Thoracic aorta (tissue), 2 donors: ENCODE measurements at regions not wholly inside any gene's neighbourhood (a gene's known extent, or its start where the extent isn't known, plus 50 kb on each side); places are given as distances from the start of the nearest gene placed in this dataset.

ENCODE experiments used
- ATAC-seq: fragments of 150-250 bp; one replicate; pipeline ENCODE4 v1.8.0; 2017; ENCODE audit warnings: low read depth; ENCODE audit not compliant: insufficient number of reproducible peaks, low FRiP score
- DNase-seq: peaks from one replicate; pipeline ENCODE4 v3.0.0-alpha.2; 2020; ENCODE audit warnings: low spot score
- H3K27ac ChIP-seq, 2 donors: fragments of 200-600 bp; sonication (generic); 1 replicate in 1 of 2; 2 replicates in 1 of 2; pipeline ENCODE4 v1.5.1; 2016; ENCODE audit warnings: mild to moderate bottlenecking in 2 of 2, moderate library complexity in 2 of 2
- H3K27me3 ChIP-seq: fragments of 200-600 bp; sonication (generic); replicated peaks from 2 replicates; pipeline ENCODE4 v1.6.0; 2016; ENCODE audit warnings: mild to moderate bottlenecking; ENCODE audit not compliant: insufficient read depth
- H3K36me3 ChIP-seq: fragments of 200-600 bp; sonication (generic); one replicate; pipeline ENCODE4 v1.5.1; 2016
- H3K4me1 ChIP-seq, 2 donors: fragments of 200-600 bp; sonication (generic); 1 replicate in 1 of 2; 2 replicates in 1 of 2; pipeline versions ENCODE4 v1.5.1 to v1.6.0; 2016; ENCODE audit warnings: low read depth in 2 of 2, mild to moderate bottlenecking in 1 of 2; ENCODE audit not compliant: control insufficient read depth in 1 of 2
- H3K4me3 ChIP-seq: fragments of 200-600 bp; sonication (generic); 2 replicates; pipeline ENCODE4 v1.5.1; 2016; ENCODE audit warnings: mild to moderate bottlenecking
- H3K9me3 ChIP-seq: fragments of 200-600 bp; sonication (generic); 2 replicates; pipeline ENCODE4 v1.5.1; 2016
- CTCF ChIP-seq: fragments of 200-600 bp; sonication (generic); IDR thresholded peaks from one replicate; pipeline ENCODE4 v1.5.1; 2019; ENCODE audit warnings: antibody characterized with exemption

- ATAC-seq = no peak
- no peak overlapping the region for H3K27ac ChIP-seq
Measured at GRCh38 chr10:128808921-128809440, 658.1 kb upstream of the MGMT start.

GRCh38 chr10:128811511-128811910, 655.5 kb upstream of the MGMT start:
- no peak for TF ChIP-seq CTCF
- DNase-seq (no peak), ATAC-seq (no peak)
- Histone ChIP-seq H3K4me1 (no peaks in the 10 kb centered on the region), H3K27me3 (no peaks in the 10 kb centered on the region), H3K36me3 (no peaks in the 10 kb centered on the region), H3K27ac (no peak overlapping the region), H3K4me3 (no peak overlapping the region), H3K9me3 (no peaks in the 10 kb centered on the region)

More at GRCh38 chr10:128808921-128809440, 658.1 kb upstream of the MGMT start:
- Histone ChIP-seq H3K27me3 (no peaks in the 10 kb centered on the region), H3K9me3 (no peaks in the 10 kb centered on the region), H3K4me1 (no peaks in the 10 kb centered on the region), H3K4me3 (no peak overlapping the region), H3K36me3 (no peaks in the 10 kb centered on the region)
- no peak for TF ChIP-seq CTCF
- DNase-seq = no peak

GRCh38 chr10:128812000-128812399, 655.0 kb upstream of the MGMT start:
- DNase-seq (no peak), ATAC-seq (no peak)
- Histone ChIP-seq H3K27ac (no peak overlapping the region), H3K27me3 (no peaks in the 10 kb centered on the region), H3K4me3 (no peak overlapping the region), H3K9me3 (no peaks in the 10 kb centered on the region), H3K4me1 (no peaks in the 10 kb centered on the region), H3K36me3 (no peaks in the 10 kb centered on the region)
- TF ChIP-seq CTCF = no peak

- Histone ChIP-seq H3K4me1 (no peaks in the 10 kb centered on the region), H3K27me3 (no peaks in the 10 kb centered on the region), H3K36me3 (no peaks in the 10 kb centered on the region), H3K9me3 (no peaks in the 10 kb centered on the region), H3K27ac (no peak overlapping the region), H3K4me3 (no peak overlapping the region)
- ATAC-seq (no peak), DNase-seq (no peak)
- no peak for TF ChIP-seq CTCF
Measured at GRCh38 chr10:128813574-128813973, 653.5 kb upstream of the MGMT start.

GRCh38 chr10:128814024-128814423, 653.0 kb upstream of the MGMT start:
- Histone ChIP-seq H3K27me3 (no peaks in the 10 kb centered on the region), H3K36me3 (no peaks in the 10 kb centered on the region), H3K9me3 (no peaks in the 10 kb centered on the region), H3K4me3 (no peak overlapping the region), H3K4me1 (no peaks in the 10 kb centered on the region), H3K27ac (no peak overlapping the region)
- DNase-seq = no peak
- TF ChIP-seq CTCF = no peak
- no peak for ATAC-seq
